HEK293 (cell line): ENCODE measurements at regions not wholly inside any gene's neighbourhood (a gene's known extent, or its start where the extent isn't known, plus 50 kb on each side); places are given as distances from the start of the nearest gene placed in this dataset.
A peak's percentile ranks its signal among the peaks of the same experiment; 100 is the strongest.

Experiments
- CTCF ChIA-PET: fragments of 350-600 bp; formaldehyde crosslinking; extraction: SDS; loops from one replicate; lab custom pipeline; 2021; ENCODE audit warnings: antibody characterized with exemption; lab: Yijun Ruan, JAX
- POLR2A ChIA-PET: fragments of 300-600 bp; formaldehyde crosslinking; extraction: SDS; loops from one replicate; lab custom pipeline; 2020; ENCODE audit warnings: antibody characterized with exemption, inconsistent platforms; lab: Yijun Ruan, JAX
- H3K27ac ChIP-seq: fragments of 200-500 bp; sonication (Bioruptor generic); 2 replicates; pipeline ENCODE4 v1.5.1; 2014; ENCODE audit warnings: low read depth, low read length, control low read depth, inconsistent platforms; ENCODE audit errors: extremely low read depth
- H3K36me3 ChIP-seq, 2 experiments: fragments of 200-500 bp in 1 of 2; sonication (Bioruptor generic) in 1 of 2; 1 replicate in 1 of 2; 2 replicates in 1 of 2; pipeline ENCODE4 v1.5.1; 2014 to 2017; ENCODE audit warnings: inconsistent platforms in 2 of 2, low read length in 2 of 2; ENCODE audit not compliant: control insufficient read depth in 2 of 2, insufficient read depth in 1 of 2
- H3K4me1 ChIP-seq: fragments of 200-500 bp; sonication (Bioruptor generic); 2 replicates; pipeline ENCODE4 v1.5.1; 2014; ENCODE audit warnings: mild to moderate bottlenecking, low read length, inconsistent platforms; ENCODE audit not compliant: control insufficient read depth, insufficient read depth
- H3K4me3 ChIP-seq: 2 replicates; pipeline ENCODE4 v1.5.1; 2011; ENCODE audit warnings: low read depth, mild to moderate bottlenecking, control low read depth, low read length, moderate library complexity
- H3K9me3 ChIP-seq: fragments of 200-500 bp; sonication (Bioruptor generic); 2 replicates; pipeline ENCODE4 v1.5.1; 2014; ENCODE audit warnings: low read depth, low read length, inconsistent platforms; ENCODE audit not compliant: control insufficient read depth, insufficient read depth
- ELK4 ChIP-seq: IDR thresholded peaks from 2 replicates; pipeline ENCODE4 v1.6.1; 2011; ENCODE audit warnings: mild to moderate bottlenecking, low read depth, low read length, borderline replicate concordance
- PBX3 ChIP-seq: sonication (generic); formaldehyde crosslinking; IDR thresholded peaks from 2 replicates; pipeline ENCODE4 v1.8.1; 2022; ENCODE audit warnings: mild to moderate bottlenecking, moderate library complexity, missing genetic modification reagents
- PRDM1 ChIP-seq: fragments of 450-650 bp; formaldehyde crosslinking; IDR thresholded peaks from 2 replicates; pipeline ENCODE4; 2016; ENCODE audit warnings: missing biosample characterization, missing genetic modification characterization
- ZBTB20 ChIP-seq: fragments of 450-650 bp; formaldehyde crosslinking; IDR thresholded peaks from 2 replicates; pipeline ENCODE4 v1.5.1; 2016; ENCODE audit warnings: missing biosample characterization, missing genetic modification characterization
- ZBTB44 ChIP-seq: fragments of 450-650 bp; IDR thresholded peaks from 2 replicates; pipeline ENCODE4 v1.5.1; 2018; ENCODE audit warnings: missing biosample characterization, mild to moderate bottlenecking, missing genetic modification characterization
- ZBTB7A ChIP-seq: fragments of 450-650 bp; formaldehyde crosslinking; IDR thresholded peaks from 2 replicates; pipeline ENCODE4 v1.5.1; 2016; ENCODE audit warnings: low read depth, missing biosample characterization, missing genetic modification characterization
- ZEB2 ChIP-seq: fragments of 450-650 bp; formaldehyde crosslinking; IDR thresholded peaks from 2 replicates; pipeline ENCODE4 v1.5.1; 2016; ENCODE audit warnings: missing biosample characterization, missing genetic modification characterization
- ZFP37 ChIP-seq: fragments of 450-650 bp; formaldehyde crosslinking; IDR thresholded peaks from 2 replicates; pipeline ENCODE4 v1.5.1; 2016; ENCODE audit warnings: missing biosample characterization, missing genetic modification characterization
- ZFP69B ChIP-seq: fragments of 450-650 bp; formaldehyde crosslinking; IDR thresholded peaks from 2 replicates; pipeline ENCODE4 v1.5.1; 2016; ENCODE audit warnings: missing biosample characterization, missing genetic modification characterization
- ZNF157 ChIP-seq: fragments of 450-650 bp; formaldehyde crosslinking; IDR thresholded peaks from 2 replicates; pipeline ENCODE4 v1.5.1; 2016; ENCODE audit warnings: missing biosample characterization, missing genetic modification characterization
- ZNF184 ChIP-seq: fragments of 450-650 bp; IDR thresholded peaks from 2 replicates; pipeline ENCODE4 v1.5.1; 2018; ENCODE audit warnings: missing biosample characterization, mild to moderate bottlenecking, missing genetic modification characterization
- ZNF292 ChIP-seq: fragments of 450-650 bp; formaldehyde crosslinking; IDR thresholded peaks from 2 replicates; pipeline ENCODE4 v1.5.1; 2016; ENCODE audit warnings: low read depth, missing biosample characterization, missing genetic modification characterization, borderline replicate concordance
- ZNF416 ChIP-seq: fragments of 450-650 bp; formaldehyde crosslinking; IDR thresholded peaks from 2 replicates; pipeline ENCODE4 v1.5.1; 2016; ENCODE audit warnings: missing biosample characterization, missing genetic modification characterization
- ZNF600 ChIP-seq: fragments of 450-650 bp; formaldehyde crosslinking; IDR thresholded peaks from 2 replicates; pipeline ENCODE4 v1.5.1; 2016; ENCODE audit warnings: missing biosample characterization, missing genetic modification characterization
- ZNF654 ChIP-seq: fragments of 450-650 bp; formaldehyde crosslinking; IDR thresholded peaks from 2 replicates; pipeline ENCODE4 v1.5.1; 2016; ENCODE audit warnings: low read depth, missing biosample characterization, missing genetic modification characterization
- ZNF660 ChIP-seq: fragments of 450-650 bp; IDR thresholded peaks from 2 replicates; pipeline ENCODE4 v1.5.1; 2018; ENCODE audit warnings: missing biosample characterization, mild to moderate bottlenecking, missing genetic modification characterization
- ZNF747 ChIP-seq: fragments of 450-650 bp; formaldehyde crosslinking; IDR thresholded peaks from 2 replicates; pipeline ENCODE4 v1.5.1; 2016; ENCODE audit warnings: missing biosample characterization, missing genetic modification characterization
- ZNF837 ChIP-seq: fragments of 450-650 bp; formaldehyde crosslinking; IDR thresholded peaks from 2 replicates; pipeline ENCODE4 v1.5.1; 2016; ENCODE audit warnings: missing biosample characterization, missing genetic modification characterization
- TF ChIP-seq, protein P1 (sequence below): fragments of 450-650 bp; formaldehyde crosslinking; IDR thresholded peaks from 2 replicates; pipeline ENCODE4 v1.5.1; 2016; ENCODE audit warnings: missing biosample characterization, missing genetic modification characterization
- TF ChIP-seq, protein P2 (sequence below): fragments of 450-650 bp; formaldehyde crosslinking; IDR thresholded peaks from 2 replicates; pipeline ENCODE4 v1.5.1; 2016; ENCODE audit warnings: missing biosample characterization, missing genetic modification characterization
- TF ChIP-seq, protein P3 (sequence below): fragments of 450-650 bp; formaldehyde crosslinking; IDR thresholded peaks from 2 replicates; pipeline ENCODE4 v1.5.1; 2017; ENCODE audit warnings: missing biosample characterization, missing genetic modification characterization

DNA sequence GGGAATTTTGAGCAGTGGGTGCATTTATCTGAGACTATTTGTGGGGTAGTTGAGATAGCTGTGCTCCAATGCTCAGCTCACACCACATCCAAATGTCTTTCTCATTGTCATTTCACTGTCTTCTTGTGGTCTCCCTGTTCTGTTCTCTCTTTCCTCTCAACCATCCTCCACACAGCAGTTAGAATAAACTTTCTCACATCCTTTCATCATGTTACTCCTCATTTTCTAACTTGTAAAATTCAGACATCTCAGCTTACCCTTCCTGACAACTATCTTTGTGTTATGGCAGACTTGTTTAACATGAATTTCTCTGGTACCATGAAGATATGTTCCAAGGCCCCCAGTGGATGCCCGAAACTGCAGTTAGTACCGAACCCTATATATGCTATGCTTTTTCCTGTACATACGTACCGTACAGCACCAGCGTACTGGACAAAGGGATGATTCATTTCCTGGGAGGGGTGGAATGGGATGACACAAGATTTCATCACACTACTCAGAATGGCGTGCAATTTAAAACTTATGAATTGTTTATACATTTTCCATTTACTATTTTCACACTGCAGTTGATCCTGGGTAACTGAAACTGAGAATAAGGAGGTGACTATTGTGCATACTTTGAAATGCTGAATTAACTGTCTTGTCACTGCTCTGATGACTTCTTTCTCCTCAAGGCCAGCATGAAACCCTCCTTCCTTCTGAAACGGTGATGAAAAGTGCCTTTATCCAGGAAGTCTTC lies 177.1 kb upstream of the SLC38A2 start:
- ChIA-PET CTCF (interaction anchor here (0.6 kb wide), 1 partner anchor 433 kb away, joined by 4 read pairs; no protein-coding TSS in a partner anchor), POLR2A (interaction anchor here (0.7 kb wide), 1 partner anchor 15 kb away, joined by 3 read pairs; no protein-coding TSS in a partner anchor)
- peaks cover 5% of the 10 kb centered on the region; the same call in 1 of the 2 replicates for H3K4me1 ChIP-seq
- no peaks in the 10 kb centered on the region for H3K36me3 ChIP-seq
- H3K9me3 ChIP-seq: no peaks in the 10 kb centered on the region
- no peak overlapping the region for H3K27ac ChIP-seq
- H3K4me3 ChIP-seq: no peak overlapping the region
- TF ChIP-seq, protein P1, sequence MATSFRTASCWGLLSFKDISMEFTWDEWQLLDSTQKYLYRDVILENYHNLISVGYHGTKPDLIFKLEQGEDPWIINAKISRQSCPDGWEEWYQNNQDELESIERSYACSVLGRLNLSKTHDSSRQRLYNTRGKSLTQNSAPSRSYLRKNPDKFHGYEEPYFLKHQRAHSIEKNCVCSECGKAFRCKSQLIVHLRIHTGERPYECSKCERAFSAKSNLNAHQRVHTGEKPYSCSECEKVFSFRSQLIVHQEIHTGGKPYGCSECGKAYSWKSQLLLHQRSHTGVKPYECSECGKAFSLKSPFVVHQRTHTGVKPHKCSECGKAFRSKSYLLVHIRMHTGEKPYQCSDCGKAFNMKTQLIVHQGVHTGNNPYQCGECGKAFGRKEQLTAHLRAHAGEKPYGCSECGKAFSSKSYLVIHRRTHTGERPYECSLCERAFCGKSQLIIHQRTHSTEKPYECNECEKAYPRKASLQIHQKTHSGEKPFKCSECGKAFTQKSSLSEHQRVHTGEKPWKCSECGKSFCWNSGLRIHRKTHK (tag by site-specific recombination): no peak
- TF ChIP-seq ZFP69B (tag by site-specific recombination) (0 out of 2 replicates have a peak, but pooled peaks have one; percentile 2), ZNF292 (no peak), ZBTB7A (tag by site-specific recombination) (no peak), ZBTB44 (tag by site-specific recombination) (no peak), ZNF660 (tag by site-specific recombination) (0 out of 2 replicates have a peak, but pooled peaks have one; percentile 37), PRDM1 (tag by site-specific recombination) (no peak), ZBTB20 (tag by site-specific recombination) (peak; percentile 60), ZNF600 (tag by site-specific recombination) (no peak), ZNF654 (no peak), ZNF157 (tag by site-specific recombination) (no peak), ZEB2 (tag by site-specific recombination) (peak; percentile 15; the same call in 1 of the 2 replicates), PBX3 (no peak), ZNF416 (tag by site-specific recombination) (no peak), ZNF747 (tag by site-specific recombination) (no peak), ZNF837 (tag by site-specific recombination) (no peak), ZFP37 (tag by site-specific recombination) (no peak), ELK4 (no peak), ZNF184 (no peak)
- TF ChIP-seq, protein P2, sequence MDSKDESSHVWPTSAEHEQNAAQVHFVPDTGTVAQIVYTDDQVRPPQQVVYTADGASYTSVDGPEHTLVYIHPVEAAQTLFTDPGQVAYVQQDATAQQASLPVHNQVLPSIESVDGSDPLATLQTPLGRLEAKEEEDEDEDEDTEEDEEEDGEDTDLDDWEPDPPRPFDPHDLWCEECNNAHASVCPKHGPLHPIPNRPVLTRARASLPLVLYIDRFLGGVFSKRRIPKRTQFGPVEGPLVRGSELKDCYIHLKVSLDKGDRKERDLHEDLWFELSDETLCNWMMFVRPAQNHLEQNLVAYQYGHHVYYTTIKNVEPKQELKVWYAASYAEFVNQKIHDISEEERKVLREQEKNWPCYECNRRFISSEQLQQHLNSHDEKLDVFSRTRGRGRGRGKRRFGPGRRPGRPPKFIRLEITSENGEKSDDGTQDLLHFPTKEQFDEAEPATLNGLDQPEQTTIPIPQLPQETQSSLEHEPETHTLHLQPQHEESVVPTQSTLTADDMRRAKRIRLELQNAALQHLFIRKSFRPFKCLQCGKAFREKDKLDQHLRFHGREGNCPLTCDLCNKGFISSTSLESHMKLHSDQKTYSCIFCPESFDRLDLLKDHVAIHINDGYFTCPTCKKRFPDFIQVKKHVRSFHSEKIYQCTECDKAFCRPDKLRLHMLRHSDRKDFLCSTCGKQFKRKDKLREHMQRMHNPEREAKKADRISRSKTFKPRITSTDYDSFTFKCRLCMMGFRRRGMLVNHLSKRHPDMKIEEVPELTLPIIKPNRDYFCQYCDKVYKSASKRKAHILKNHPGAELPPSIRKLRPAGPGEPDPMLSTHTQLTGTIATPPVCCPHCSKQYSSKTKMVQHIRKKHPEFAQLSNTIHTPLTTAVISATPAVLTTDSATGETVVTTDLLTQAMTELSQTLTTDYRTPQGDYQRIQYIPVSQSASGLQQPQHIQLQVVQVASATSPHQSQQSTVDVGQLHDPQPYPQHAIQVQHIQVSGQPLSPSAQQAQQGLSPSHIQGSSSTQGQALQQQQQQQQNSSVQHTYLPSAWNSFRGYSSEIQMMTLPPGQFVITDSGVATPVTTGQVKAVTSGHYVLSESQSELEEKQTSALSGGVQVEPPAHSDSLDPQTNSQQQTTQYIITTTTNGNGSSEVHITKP (tag by site-specific recombination): peak; percentile 65
- TF ChIP-seq, protein P3, sequence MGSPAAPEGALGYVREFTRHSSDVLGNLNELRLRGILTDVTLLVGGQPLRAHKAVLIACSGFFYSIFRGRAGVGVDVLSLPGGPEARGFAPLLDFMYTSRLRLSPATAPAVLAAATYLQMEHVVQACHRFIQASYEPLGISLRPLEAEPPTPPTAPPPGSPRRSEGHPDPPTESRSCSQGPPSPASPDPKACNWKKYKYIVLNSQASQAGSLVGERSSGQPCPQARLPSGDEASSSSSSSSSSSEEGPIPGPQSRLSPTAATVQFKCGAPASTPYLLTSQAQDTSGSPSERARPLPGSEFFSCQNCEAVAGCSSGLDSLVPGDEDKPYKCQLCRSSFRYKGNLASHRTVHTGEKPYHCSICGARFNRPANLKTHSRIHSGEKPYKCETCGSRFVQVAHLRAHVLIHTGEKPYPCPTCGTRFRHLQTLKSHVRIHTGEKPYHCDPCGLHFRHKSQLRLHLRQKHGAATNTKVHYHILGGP (tag by site-specific recombination): no peak
